Stimulated activated CD8-positive, alpha-beta memory T cell treated with anti-CD3 and anti-CD28 coated beads, Interleukin-4, amount 100 ng/mL, for 24 hours (primary cell): ENCODE measurements at regions not wholly inside any gene's neighbourhood (a gene's known extent, or its start where the extent isn't known, plus 50 kb on each side); places are given as distances from the start of the nearest gene placed in this dataset.
"Not testable (repeated sequence)": the region's sequence is repeated elsewhere in the genome, so short reads cannot be mapped to it uniquely, and the experiment has no call there.

Experiments
- DNase-seq: peaks from one replicate; pipeline ENCODE4 v3.0.0-alpha.2; 2020; ENCODE audit warnings: low read depth

DNA sequence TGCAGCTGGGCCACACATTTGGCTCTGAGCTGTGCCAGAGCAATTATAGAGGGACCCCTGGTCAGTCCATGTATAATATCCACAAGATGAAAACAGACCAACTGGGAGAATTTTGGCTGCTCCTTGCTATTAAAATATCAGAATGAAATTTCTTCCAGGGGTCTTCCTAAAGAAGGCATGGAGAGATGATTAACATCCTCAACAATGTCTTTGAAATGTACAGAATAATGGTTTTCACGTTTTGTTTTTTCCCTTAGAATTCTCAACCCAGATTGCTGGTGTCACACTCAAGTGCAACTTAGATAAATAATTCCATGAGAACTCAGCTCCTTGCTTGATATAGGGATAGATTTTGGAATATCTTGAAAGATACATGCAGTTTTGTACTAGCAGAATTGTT, 148.3 kb upstream of the SLC24A2 start:
- DNase-seq = no peak

DNA sequence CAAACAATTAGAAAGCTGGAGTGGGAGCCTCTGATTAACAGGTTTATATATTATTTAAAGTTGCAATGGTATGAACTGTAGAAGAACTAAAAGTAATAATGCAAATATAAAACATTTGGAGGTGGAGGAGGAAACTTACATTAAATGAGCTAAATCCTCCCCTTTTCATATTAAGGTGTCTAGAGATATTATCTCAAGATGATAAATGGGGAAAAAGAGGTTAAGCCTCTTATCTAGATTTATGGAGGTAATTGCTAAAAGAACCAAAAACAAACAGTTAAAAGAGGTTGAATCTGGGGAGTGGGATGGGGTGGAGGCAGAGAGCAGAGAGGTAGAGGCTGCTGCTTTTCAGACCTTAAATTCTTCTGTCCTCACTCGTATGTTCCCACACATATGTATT, 147.8 kb upstream of the SLC24A2 start:
- no peak for DNase-seq

DNA sequence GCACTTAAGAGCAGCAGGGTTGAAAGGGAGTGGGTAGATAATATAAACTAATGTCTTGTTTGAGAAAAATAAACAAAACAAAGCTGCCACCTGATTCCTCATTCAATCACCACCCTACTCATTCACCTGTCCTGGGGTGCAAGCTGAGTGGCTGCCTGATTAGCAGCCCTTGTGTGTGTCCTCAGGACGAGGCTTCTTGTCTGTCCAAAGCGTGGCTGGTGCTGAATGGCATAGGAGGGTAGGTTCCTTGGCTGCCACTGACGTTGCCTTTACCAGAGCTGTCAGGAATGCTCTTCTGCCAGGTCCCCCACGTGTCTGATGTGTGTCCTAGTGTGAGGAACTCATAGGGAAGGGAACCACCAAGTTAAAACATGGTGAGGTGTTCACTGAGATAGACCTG, 146.6 kb upstream of the SLC24A2 start:
- no peak for DNase-seq

DNA sequence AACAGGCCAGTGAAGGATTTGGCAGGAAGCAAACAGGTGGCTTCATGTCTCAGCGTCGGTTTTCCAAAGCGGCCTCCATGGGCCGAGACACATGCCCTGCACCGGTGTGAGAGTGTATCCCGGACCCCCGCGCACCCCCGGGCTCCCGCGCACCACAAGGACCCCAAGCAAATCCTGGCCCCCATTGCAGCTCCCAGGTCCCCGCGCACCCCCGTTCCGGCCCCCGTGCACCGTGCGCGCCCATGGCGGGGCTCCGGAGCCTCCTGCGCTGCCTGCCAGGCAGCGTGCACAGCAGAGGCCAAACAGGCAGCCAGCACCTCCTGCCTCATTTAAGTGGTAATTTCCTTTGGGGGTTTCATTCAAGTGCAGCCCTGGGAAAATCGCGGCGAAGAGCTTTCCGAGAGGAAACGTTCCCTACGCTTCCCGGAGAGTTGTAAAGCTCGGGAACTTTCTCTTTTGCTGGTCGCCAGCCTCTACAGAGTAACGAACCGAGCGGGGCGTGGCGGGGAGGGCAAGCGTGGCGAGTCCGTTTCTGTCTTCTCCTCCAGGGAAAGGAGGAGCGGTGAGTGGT, 145.5 kb upstream of the SLC24A2 start:
- no peak for DNase-seq

DNA sequence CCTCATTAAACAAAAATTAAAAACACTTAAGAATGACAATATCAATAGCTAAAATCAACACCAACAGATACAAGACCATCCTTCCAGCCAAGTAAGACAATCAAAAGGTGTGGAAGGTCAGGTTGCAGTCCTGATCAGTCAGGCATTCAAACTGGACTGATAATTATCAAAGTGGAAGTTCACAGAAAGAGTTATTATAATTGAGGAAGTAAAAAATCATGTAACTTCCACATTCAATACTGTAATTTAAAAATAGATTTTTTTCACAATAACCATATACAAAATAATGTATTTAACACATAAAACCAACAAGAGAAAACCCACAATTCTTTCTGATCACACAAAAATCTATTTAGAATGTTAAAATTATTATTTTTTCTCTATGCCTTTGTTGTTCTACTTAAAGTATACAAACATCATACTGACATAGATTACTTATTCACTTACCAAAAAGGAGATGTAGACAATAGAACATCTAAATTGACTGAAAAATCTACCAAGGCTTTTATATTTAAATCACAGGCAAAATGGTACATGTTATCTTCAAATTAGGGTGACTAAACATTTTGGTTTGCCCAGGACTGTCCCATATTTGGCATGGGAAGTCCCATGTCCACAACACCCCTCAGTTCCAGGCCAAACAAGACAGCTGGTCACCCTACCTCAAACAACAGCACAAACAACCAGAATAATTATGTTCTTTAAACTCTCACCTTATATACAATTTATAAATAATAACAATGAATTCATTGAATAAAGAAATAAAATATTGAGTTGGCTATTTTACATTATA, 142.5 kb upstream of the SLC24A2 start:
- no peak for DNase-seq

DNA sequence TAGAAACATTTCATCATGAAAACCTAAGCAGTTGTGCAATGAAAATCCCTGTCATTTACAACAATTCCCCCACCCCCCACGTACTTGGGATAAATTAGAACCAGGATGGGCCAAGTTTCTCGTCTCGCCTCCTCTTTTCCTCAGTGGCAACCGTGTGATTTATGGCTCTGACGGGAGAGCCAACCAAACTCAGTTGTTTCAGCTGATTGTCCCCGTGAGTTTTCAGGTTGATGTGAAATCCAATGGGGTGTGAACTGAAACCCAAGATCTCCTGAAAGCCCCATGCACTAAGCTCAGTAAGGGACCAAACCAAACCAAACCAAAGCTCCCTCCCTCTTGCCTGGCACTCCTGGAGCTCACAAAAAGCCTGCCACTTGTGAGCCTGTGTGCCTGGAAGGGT, 138.7 kb upstream of the SLC24A2 start:
- no peak for DNase-seq

DNA sequence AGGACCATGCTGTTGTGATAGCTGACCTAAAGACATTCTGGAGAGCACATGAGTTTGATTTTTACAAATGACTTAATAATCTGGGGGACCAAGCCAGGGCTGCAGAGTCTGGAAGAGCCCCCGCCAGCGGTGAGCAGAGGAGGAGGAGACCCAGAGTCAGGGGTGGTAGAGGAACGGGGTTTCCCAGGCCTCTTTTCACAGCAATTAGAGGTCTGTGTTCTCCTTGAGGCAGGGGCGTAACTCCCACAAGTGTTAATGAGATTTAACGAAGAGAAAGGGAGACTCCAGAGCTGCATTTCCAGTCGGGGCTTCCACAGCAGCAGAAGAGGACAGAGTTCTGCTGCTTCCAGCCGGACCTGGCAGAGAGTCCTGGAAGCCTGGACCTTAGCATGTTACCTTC, 137.9 kb upstream of the SLC24A2 start:
- no peak for DNase-seq

DNA sequence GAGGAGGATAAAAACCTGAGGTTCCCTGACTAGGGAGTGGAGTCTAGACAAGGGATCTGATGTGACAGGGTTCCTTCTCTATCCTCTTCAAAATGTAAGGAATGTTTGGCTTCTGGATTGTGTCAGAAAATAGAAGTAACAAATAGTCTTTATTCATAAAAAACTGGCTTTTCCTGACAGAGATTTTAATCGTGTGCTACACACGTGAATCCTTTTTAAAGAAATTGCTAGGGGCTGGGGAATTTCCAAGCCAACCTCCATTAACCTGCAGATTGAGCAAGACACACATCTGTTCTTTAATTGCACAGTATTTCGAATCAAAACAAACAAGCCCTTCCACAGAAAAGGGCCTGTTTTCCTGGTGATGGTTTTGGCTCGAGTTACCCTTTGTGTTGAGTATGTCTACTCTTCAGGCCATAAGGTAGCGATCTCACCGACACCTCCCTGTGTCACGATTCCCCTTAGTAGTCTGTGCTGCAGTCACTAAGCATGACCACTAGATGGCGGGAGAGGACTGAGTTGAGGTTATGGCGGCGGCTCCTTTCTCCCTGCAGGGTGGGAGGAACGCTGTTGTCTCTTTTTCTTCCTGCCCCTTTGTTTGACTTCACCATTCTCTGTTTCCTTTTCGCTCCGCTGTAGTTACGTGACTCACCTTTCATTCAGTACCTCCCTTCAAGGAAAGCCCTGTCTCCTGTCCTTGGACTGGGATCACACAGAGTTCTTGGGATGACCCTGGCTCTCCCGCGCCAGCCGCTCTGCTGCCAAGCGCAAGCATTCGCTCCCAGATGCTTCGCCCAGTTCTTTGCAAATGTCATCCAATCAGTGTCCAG, 137.1 kb upstream of the SLC24A2 start:
- peak; percentile 51 for DNase-seq

DNA sequence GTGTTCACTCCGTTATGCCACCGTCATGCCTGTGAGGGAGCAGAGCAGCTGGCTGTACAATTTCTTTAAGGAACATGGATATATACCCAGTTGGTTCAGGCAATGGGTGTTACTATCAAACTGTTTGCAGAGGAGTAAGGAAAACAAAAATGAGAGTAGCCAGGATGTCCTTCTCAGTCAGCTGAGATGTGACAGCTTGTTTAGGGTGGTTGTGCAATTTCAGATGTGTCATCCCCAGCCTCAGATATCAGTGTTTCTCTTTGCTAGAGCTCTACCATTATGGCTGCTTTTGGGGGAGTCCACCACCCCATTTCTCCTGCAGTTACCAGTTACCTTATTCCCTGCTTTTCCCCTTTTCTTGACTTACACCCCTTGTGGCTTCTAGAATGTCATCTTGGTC, 135.2 kb upstream of the SLC24A2 start:
- no peak for DNase-seq

DNA sequence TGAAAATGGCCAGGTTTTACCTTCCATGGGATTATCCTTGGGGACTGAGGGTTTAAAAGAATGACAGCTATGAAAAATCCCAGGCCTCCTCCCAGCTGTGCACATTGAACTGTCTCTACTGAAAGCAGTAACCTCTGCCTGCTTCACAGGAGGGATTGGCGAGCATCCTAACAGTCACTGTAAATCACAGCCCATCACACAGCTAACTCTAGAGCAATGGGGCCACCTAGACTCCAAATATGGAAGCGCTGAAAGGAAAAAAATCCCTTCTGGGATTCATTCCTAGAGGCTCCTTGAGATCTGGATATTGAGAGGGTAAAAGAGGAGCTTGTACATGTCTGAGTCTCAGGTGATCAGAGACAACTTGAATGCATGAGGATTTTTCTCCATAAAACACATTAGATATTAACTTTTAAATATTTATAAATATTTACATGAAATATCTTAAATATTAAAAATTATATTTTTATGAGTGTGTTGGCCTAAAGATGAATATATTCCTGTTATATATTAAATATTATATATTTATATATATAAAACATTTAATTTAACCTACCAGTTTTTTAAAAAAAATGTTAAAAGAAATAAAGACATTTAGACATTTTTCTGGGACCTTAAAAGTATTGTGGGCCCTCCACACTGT, 133.8 kb upstream of the SLC24A2 start:
- DNase-seq = no peak

DNA sequence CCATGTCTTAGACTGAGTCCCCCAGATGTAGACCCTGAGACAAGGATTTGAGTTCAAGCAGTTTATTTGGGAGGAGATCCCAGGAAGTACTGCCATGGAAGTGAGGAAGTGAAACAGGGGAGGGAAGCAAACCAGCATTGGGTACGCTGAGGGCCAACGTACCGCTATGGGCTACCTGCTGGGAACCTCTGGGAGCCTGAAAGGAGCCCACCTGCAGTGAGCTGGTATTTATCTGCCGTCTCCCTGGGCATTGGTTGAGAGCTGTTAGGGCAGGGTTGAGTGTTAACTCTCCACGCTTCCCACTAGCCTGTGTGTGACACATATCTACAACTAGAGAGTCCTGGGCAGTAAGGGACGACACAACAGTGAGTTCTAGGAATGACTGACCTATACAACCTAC, 131.6 kb upstream of the SLC24A2 start:
- no peak for DNase-seq

DNA sequence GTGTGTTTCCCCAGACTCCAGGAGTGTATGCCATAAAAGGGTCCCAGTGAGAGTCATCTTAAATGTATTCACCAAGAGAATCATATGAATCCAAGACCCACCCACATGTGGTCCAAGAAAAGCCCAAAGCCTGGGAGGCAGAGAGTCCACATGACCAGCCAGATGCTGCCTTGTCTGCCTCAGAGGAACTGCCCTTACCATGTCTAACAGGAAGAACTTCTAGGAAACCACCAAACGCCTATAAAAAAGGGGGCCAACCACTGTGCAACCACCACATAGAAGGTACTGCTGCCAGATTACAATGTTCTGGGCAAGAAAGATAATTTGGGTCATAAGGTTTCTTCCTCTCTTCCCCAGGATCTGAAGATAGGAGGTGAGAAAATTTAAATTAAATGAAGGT, 129.8 kb upstream of the SLC24A2 start:
- DNase-seq = no peak

DNA sequence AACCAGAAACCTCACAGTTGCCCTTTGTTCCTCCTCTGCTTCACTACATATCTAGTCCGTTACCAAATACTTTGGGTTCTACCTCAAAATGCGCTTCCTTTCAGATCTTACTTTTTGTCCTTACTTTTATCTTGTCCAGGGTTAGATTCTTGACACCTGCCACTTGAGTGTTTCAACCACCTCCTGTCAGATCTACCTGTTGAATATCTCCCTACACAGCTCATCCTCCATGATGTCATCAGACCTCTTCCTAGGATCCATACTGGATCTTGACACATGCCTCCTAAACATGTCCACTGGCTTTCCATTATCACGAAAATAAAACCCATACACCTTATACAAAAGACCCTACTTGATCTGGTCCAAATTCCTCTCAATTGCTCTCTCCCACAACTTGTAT, 125.2 kb upstream of the SLC24A2 start:
- DNase-seq = no peak

DNA sequence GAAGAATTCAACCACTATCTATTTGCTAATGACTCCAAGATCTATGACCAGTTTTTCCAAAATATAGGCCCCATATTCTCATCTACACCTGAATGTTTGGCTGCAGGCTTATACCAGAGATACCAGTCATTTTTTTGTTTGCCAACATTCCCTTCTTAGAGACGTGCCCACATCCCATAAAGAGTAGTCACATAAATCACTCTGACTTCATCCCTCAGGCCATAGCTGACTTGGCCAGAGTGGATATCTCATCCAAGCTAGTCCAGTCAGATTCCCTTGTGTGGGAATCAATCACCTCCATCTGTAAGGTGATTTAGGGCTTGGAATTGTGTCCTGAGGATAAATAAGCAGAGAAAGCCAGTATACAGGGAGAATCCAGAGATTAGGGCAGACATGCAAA, 124.3 kb upstream of the SLC24A2 start:
- DNase-seq = no peak

DNA sequence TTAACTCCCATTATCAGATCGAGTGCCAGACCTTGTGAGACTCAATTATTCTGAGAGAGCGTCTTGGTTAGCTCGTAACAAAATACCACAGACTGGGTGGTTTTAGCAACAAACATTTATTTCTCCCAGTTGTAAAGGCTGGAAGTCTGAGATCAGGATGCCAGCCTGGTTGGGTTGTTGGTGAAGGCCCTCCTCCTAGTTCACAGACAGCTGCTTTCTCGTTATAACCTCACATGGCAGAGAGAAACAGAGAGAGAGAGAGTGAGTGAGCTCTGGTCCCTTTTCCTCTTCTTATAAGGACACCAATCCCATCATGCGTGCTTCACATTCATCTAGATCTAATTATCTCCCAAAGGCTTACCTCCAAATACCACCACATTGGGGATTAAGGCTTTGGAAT, 114.2 kb upstream of the SLC24A2 start:
- DNase-seq = no peak

DNA sequence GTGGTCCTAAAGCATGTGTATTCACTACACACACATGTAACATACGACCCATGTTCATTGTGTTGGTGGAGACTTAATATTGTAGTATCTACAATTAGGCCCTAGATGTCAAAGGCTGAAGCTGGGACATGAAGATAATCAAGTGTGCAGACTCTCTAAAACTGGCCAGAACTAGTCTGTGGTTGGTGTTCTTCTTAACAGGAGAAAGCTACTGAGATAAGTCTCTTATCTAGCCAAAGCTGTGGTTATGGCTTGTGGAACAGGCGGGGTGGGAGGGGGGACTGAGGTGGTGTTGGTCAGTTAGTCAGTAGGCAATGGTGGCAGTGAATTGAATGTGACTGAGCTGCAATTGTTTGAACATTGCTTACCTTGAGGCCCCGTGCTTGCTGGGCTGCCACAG, 112.7 kb upstream of the SLC24A2 start:
- DNase-seq = no peak

DNA sequence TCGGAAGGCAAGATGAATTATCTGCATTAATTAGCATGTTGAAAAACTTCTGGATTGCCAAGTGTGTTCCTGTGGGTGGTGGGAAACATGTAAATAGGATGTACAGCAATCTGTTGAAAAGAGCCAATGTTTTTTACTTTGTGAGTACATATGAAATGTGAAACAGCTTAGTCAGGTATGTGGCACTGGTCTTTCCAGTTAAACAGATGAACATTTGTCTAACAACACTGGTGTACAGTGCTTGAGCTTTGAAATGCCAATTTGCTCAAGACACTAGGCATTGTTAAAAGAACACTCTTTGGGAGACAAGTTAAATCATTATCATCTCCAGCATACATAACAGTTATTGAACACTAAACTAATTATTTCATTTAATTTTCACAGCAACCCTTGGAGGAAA, 107.3 kb upstream of the SLC24A2 start:
- DNase-seq = no peak

DNA sequence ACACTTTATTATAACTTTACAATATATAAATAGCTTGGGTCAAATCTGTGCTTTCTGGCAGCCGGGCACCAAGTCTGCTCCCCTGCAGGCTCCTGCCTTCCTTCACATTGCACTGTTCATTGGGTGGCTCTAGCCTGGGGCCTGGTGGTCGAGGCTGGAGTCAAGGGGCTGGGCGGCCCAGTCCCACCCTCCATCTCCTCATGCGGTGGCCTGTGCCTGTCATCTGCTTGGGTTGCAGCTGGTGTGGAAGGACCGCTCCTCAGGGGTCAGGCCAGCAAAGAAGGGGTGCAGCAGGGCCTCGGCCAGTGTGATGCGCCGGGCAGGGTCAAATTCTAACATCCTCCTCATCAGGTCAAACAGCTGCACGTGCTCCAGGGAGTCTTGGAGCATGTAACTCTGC, 106.7 kb upstream of the SLC24A2 start:
- DNase-seq = not testable (repeated sequence)

DNA sequence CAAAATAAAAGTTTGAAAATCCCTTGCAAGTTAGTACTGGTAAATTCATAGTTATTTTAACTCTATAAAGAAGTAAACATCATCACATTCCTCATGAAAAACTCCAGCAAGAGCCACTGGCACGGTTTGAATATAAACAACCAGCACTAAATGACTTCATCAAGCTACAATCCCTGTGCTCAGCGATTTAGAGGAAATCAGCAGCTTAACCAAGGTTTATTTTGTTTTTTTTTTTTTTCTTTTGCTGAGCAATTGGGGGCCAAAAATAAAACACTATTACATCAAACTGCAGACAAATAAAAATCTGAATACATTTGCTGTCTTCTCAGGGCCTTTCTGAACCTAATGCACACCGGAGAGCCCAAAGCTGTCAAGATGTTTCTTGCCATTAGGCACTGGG, 106.2 kb upstream of the SLC24A2 start:
- no peak for DNase-seq

DNA sequence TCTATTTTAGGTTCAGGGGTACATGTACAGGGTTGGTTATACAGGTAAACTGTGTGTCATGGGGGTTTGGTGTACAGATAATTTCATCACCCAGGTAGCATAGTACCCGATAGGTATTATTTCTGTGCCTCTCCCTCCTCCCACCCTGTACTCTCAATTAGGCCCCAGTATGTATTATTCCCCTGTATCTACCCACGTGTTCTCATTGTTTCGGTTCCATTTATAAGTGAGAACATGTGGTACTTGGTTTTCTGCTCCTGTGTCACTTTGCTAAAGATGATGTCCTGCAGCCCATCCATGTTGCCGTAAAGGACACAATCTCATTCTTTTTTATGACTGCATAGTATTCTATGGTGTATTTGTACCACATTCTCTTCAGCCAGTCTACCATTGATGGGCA, 96.8 kb upstream of the SLC24A2 start:
- DNase-seq = no peak

DNA sequence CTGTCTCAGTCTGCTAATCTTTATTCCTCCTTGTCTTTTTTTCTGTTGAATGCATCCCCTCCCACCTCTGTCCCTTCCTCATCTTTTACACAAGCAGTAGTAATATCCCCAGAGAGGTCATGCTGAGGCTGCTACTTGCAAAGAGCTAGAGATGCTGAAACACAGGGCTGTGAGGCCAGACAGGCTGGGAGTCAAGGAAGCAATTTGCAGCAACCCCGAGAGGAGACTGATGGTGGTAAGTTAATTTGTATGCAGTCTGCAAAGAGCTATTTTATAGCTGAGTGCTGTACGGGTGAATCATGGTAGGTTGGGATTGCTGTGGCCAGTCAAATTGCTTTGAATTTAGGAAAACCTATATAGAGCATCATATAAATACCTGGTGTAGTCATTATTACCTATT, 90.2 kb upstream of the SLC24A2 start:
- no peak for DNase-seq

DNA sequence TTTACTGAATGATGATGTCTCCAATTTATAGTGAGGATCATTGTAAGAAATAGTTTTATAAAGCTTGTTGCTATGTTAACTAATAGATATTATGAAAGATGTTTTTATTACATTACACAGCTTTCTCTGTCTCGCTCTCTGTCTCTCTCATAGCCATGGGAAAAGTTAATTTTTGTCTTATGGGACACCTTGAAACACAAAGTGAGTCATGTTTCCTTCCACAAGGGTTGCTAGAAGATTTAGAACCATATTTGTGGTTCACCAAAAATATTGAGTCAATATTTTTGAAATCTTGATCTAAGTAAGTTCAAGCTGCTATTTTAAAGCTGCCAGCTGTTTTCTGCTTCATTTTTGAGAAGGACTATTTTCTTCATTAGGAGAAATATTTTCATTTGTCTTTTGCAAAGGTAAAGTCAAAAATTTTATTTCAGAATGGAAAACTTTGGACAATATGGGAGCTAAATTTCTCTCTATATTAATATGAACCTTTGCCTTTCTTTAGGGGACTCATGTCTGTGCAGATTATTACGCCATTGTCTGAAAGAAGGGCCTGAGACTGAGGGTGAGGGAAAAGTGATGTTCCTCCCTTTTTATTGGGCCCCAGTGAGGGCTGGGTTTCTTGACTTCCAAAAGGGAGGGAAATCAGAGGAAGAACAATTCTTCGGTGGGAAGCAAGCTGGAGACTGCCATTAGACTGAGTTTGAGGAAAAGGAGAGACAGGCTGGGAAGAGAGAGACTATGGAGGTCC, 87.9 kb upstream of the SLC24A2 start:
- no peak for DNase-seq
